Stimulated activated naive CD4-positive, alpha-beta T cell treated with Interleukin-2 at 50 U/mL for 16 hours (primary cell): ENCODE measurements at regions not wholly inside any gene's neighbourhood (a gene's known extent, or its start where the extent isn't known, plus 50 kb on each side); places are given as distances from the start of the nearest gene placed in this dataset.
A peak's percentile ranks its signal among the peaks of the same experiment; 100 is the strongest.

Experiments
- DNase-seq: peaks from one replicate; lab custom pipeline; 2025; lab: John Stamatoyannopoulos, UW

GRCh38 chr6:44608175-44608574 is 220.7 kb downstream of the CDC5L start:
- no peak for DNase-seq

GRCh38 chr6:44609051-44609612 is 221.6 kb downstream of the CDC5L start:
- DNase-seq = no peak

DNA sequence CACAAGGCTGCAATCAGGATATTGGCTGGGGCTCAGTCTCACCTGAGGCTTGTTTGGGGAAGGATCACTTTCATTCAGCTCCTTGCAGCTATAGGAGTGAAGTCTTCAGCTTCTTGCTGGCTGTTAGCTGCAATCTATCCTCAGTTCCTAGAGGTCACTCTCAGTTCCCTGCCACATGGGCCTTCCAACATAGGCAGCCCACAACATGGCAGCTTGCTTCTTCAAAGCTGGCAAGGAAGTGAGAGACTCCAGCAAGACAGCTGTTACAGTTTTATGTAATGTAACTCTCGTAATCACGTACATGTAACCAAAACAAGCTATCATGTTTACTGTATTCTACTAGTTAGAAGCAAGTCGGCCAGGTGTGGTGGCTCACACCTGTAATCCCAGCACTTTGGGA is 226.9 kb downstream of the CDC5L start:
- no peak for DNase-seq

DNA sequence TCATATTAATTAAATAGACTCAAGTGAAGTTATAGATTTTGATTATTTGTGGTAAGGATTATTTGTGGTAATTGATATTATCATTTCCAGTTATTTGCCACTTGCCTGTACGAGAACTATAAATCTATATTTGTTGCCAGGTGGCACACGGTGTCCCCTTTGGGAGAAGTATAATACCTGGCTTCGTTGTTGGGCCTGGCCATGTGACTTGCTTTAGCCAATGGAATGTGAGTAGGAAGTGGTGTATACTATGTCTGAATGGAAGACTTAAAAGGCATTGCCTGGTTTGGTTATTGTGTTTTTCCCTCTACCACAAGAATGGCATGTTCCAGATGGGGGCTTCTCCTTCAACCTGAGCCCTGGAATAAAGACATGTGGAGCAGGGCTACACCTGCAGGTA is 228.1 kb downstream of the CDC5L start:
- no peak for DNase-seq

DNA sequence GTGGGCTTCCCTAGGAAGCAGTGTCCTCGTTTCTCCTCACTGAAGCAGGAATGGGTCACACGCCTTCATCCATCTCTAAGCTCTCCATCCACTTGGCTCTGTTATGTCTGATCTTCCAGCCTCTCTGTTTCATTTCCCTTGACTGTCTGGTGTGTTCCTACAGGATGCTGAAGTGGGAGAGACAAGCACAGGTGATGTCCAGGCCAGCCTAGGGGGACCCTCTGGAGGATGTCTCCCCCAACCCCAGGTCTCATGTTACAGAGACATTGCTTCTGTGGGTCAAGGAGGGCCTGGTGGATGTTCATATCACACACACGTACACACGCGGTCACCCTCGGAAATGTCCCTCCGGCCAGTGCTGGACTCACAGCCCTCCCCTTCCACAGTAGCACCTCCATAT is 229.9 kb downstream of the CDC5L start:
- no peak for DNase-seq

- no peak for DNase-seq
Measured at GRCh38 chr6:44618371-44618770, 230.9 kb downstream of the CDC5L start.

DNA sequence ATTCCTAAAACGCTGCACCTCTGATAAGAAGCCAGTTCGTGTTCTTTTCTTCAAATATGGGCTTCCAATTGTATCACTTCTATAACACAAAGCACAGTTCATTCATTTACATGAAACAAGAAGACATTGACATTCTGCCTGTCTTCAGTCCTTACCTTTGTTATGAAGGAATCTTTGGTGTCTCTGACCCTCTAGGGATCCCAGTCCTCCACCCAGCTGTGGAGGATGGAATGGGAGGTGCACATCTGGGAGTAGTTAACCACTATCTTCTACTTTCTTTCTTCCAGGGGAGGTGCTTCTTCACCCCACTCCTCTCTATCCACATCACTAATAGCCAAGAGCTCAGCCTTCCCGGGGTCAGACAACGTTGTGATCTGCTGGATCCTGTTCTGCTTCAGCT is 233.4 kb downstream of the CDC5L start:
- no peak for DNase-seq

GRCh38 chr6:44621846-44622245 is 234.3 kb downstream of the CDC5L start:
- DNase-seq = no peak

DNA sequence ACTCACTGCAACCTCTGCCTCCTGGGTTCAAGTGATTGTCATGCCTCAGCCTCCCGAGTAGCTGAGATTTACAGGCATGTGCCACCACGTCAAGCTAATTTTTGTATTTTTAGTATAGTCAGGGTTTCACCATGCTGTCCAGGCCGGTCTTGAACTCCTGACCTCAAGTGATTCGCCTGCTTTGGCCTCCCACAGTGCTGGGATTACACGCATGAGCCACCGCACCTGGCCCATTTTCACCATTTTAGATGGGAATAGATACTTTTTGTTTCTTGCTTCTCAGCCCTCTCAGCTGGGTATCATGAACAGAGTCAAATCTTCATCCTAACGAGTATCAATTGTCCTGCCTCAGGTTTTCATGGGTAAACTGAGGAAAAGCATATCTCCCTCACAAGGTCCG is 235.0 kb downstream of the CDC5L start:
- DNase-seq = no peak

DNA sequence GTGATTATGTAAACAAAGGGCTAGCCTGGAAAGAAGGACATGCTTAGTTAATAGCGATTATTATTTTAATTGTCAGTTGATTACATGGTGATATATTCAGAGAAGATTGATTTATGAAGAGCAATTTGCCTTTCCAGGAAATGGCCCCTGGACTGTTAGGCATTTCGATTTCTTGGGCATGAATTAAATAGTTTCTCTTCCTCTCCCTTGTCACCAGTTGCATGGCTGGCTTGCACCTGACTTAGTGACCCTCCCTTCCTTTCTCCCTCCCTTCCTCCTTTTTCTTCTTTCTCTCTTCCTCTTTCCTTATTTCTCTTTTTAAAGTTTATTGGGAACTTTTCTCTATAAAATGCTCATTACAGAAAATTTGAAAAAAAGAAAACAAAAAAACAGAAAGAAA is 235.4 kb downstream of the CDC5L start:
- no peak for DNase-seq

DNA sequence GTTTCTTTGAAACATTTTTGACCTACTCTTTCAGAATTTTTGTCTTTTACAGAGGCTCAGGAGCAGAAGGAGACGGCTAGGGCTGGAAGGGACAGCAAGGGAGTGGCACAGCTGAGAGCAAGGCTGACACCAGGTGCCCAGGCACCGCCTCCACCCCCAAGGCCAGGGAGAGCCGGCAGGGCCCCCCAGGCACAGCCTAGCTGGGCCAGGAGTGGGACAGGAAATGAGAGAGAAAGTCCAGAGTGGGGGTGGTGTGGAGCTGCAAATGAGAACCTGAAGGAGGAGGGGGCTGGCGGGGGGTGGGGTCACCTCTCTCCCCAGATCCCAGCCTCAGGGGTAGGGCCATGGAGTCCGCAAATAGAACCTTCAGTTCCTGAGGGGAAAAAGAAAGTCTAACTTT is 236.7 kb downstream of the CDC5L start:
- no peak for DNase-seq

GRCh38 chr6:44624936-44625573 is 237.5 kb downstream of the CDC5L start:
- DNase-seq = no peak

GRCh38 chr6:44625996-44626395 is 238.5 kb downstream of the CDC5L start:
- no peak for DNase-seq

- DNase-seq = no peak
Measured at GRCh38 chr6:44626616-44627015, 239.1 kb downstream of the CDC5L start.

GRCh38 chr6:44627091-44627882 is 239.8 kb downstream of the CDC5L start:
- no peak for DNase-seq

GRCh38 chr6:44627883-44628271 is 240.4 kb downstream of the CDC5L start:
- no peak for DNase-seq

GRCh38 chr6:44628347-44628746 is 240.8 kb downstream of the CDC5L start:
- DNase-seq = no peak

DNA sequence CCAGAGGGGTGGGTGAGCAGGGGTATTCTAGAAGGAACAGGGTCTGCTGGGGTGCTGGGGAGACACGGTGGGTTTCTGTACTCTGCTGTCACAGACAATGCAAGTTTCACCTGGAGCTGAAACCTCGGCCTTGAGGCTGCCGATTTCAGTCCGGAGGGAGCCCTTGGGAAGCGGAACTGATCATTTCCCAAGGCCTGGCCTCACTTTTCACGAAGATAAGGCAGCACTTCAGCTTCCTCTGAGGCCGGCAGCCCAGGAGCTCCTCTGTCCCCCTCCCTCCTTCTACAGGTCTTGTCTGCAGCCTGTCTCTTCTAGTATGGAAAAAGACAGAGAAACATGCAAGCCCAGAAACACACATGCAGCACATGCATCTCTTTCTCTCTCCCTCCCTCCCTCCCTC is 242.1 kb downstream of the CDC5L start:
- no peak for DNase-seq

DNA sequence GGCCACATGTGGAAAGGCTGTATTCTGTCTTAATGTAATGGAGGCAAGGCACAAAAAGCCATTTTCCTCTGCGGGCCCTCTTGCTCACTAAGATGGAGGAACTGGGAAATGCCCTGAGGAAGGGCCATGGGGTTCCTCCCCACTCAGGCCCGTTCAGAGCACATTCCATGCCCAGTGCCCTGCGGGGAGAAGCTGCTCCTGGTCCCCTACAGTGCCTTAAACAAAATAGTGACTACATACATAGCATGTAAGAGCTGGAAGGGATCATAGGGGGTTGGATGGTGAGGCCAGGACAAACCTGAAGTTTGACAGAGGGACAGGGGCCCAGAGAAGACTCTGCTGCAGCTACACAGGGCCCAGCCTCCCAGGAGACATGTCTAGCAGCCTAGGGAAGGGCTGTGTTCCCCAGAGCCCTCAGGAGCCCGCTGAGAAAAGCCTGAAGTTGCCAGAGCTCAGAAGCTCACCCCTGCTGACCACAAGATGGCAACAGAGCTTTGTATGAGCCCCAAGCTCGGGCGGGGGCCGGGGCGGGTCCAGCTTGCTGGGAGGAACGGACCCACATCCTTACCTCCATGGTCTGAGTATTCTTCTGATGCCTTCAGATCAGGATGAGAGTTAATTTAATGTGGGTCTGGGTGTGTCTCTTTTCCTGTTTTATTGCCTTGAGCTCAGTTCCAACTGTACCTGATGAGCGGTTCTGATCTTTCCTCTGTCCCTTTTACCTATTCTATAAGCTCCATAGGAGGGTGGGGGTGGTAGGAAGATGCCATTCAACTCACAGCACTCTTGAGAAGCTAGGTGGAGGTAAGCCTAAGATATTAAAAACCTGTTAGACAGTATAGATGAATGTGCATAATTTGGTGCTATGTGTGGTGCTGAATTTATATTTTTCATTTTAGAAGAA is 242.9 kb downstream of the CDC5L start:
- peak; percentile 17 for DNase-seq

DNA sequence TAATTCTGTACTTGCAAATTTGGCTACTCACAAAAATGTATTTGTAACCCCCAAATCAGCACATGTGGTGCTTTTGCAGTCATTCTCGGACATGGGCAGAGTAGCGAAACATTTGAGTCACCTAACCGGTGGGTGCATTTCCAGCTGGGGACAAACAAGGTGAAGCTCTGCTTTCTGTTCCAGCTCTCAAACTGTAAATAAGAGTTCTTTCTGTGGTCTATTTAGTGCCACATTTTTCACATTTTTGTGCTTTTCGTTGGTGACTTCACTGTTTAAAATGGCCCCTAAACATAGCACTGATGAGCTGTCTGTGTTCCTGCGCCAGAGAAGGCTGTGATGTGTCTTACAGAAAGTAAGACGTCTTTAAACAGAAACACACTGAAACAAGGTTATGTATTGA is 244.5 kb downstream of the CDC5L start:
- no peak for DNase-seq

DNA sequence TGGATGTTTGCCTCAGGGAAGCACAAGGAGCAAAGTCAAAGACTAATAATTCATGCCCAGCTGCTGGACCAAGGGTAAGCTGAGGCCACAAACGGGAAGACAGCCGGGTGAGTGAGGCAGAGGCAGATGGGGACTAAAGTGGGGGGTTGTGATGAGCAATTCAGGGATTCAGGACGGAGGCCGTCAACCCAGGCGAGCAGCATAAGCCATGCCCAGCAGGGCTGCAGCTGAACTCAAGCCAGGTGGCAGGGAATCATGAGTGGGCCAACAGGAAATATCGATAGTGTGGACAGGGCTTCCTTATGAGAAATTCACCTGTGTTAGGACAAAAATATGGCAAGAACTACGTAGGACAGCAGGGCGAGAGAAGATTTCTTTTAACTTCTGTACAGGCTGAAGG is 246.8 kb downstream of the CDC5L start:
- DNase-seq = no peak

DNA sequence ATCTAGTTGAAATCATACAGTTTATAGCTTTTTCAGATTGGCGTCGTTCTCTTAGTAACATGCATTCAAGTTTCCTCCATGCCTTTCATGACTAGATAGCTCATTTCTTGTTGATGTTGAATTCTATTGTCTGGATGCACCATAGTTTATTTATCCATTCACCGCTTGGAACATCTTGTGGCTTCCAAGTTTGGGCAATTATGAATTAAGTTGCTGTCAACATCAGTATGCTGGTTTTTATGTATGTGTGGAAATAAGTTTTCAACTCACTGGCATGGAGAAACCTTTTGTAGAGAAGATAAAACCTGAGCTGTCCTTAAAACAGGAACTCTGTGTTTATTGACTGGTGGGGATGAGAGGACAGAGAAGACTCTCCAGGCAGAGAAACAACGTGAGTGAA is 248.0 kb downstream of the CDC5L start:
- DNase-seq = no peak
